MCF 10A (cell line): ENCODE measurements at regions not wholly inside any gene's neighbourhood (a gene's known extent, or its start where the extent isn't known, plus 50 kb on each side); places are given as distances from the start of the nearest gene placed in this dataset.

ENCODE experiments used
- BruUV-seq: library from RNA; stranded (reverse); fragments of 400-500 nt; replicated peaks from 2 replicates; lab custom pipeline; 2021; lab: Mats Ljungman, UMichigan
- CTCF ChIA-PET: fragments of 300-600 bp; sonication (Branson Sonifier 250); formaldehyde crosslinking; extraction: SDS; loops from one replicate; lab custom pipeline; 2021; ENCODE audit warnings: antibody characterized with exemption, inconsistent platforms; lab: Yijun Ruan, JAX
- POLR2A ChIA-PET: fragments of 300-600, 350-650 bp; sonication (Branson Sonifier 250); formaldehyde crosslinking; extraction: SDS; loops from one replicate; lab custom pipeline; 2020; ENCODE audit warnings: antibody characterized with exemption, inconsistent platforms; lab: Yijun Ruan, JAX
- DNase-seq: peaks from one replicate; pipeline ENCODE4 v3.0.0-alpha.2; 2018; ENCODE audit not compliant: unreplicated experiment
- H3K27ac Mint-ChIP-seq: one replicate; pipeline ENCODE4 v1.8.0; 2022; ENCODE audit warnings: mild to moderate bottlenecking, low read depth, mixed read lengths; ENCODE audit not compliant: unreplicated experiment
- H3K27me3 Mint-ChIP-seq: one replicate; pipeline ENCODE4 v1.8.0; 2022; ENCODE audit warnings: mixed read lengths; ENCODE audit not compliant: insufficient read depth, unreplicated experiment
- H3K36me3 Mint-ChIP-seq: one replicate; pipeline ENCODE4 v1.8.0; 2022; ENCODE audit warnings: mild to moderate bottlenecking, moderate library complexity, mixed read lengths; ENCODE audit not compliant: insufficient read depth, unreplicated experiment
- H3K4me1 Mint-ChIP-seq: one replicate; pipeline ENCODE4 v1.8.0; 2022; ENCODE audit warnings: mixed read lengths; ENCODE audit not compliant: insufficient read depth, unreplicated experiment
- H3K4me3 Mint-ChIP-seq: one replicate; pipeline ENCODE4 v1.8.0; 2022; ENCODE audit warnings: mild to moderate bottlenecking, moderate library complexity, mixed read lengths; ENCODE audit not compliant: unreplicated experiment
- H3K9me3 Mint-ChIP-seq: one replicate; pipeline ENCODE4 v1.8.0; 2022; ENCODE audit warnings: mixed read lengths; ENCODE audit not compliant: unreplicated experiment
- intact Hi-C: fragments of 100-400 bp; cut with micrococcal nuclease; formaldehyde crosslinking; loops from 2 replicates; pipeline ENCODE4 v1.14.1; 2022
- TF ChIP-seq, protein P1 (sequence below): fragments of 200-600 bp; IDR thresholded peaks from one replicate; pipeline ENCODE4 v1.8.0; 2022; ENCODE audit warnings: antibody characterized with exemption, mild to moderate bottlenecking; ENCODE audit not compliant: unreplicated experiment

DNA sequence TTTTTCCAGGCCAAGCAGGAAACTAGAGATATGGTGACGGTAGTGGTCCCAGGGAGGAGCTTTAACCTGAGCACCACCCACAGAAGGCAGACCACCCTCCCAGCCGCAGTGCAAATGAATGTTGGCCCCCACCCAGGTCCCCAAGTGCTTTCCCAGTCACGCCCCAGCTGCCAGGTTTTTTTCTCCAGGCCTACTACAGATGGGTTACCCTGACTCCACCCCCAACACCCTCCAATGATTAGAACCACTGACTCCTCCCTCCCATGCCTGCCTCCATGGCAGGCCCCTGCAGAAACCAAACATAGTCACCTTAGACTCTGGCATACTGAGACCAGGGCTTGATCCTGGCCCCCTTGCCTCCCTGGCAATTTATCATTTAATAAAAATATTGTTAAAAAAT is 58.7 kb upstream of the CHST1 start:
- Mint-ChIP-seq H3K4me3 (no peak overlapping the region), H3K27ac (no peak overlapping the region), H3K27me3 (peaks cover 8% of the 10 kb centered on the region), H3K36me3 (no peaks in the 10 kb centered on the region), H3K4me1 (no peaks in the 10 kb centered on the region), H3K9me3 (no peaks in the 10 kb centered on the region)
- intact Hi-C loops: no loop called here
- no peak for DNase-seq
- no TSS peak for BruUV-seq
- ChIA-PET CTCF (interaction anchor here (0.6 to 1.0 kb wide), 2 partner anchors 45 to 69 kb away, joined by 3 to 4 read pairs; no protein-coding TSS in a partner anchor), POLR2A (interaction anchor here (1.5 kb wide), 1 partner anchor 10 kb away, joined by 3 read pairs; no protein-coding TSS in a partner anchor)
- TF ChIP-seq, protein P1, sequence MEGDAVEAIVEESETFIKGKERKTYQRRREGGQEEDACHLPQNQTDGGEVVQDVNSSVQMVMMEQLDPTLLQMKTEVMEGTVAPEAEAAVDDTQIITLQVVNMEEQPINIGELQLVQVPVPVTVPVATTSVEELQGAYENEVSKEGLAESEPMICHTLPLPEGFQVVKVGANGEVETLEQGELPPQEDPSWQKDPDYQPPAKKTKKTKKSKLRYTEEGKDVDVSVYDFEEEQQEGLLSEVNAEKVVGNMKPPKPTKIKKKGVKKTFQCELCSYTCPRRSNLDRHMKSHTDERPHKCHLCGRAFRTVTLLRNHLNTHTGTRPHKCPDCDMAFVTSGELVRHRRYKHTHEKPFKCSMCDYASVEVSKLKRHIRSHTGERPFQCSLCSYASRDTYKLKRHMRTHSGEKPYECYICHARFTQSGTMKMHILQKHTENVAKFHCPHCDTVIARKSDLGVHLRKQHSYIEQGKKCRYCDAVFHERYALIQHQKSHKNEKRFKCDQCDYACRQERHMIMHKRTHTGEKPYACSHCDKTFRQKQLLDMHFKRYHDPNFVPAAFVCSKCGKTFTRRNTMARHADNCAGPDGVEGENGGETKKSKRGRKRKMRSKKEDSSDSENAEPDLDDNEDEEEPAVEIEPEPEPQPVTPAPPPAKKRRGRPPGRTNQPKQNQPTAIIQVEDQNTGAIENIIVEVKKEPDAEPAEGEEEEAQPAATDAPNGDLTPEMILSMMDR: no peak

DNA sequence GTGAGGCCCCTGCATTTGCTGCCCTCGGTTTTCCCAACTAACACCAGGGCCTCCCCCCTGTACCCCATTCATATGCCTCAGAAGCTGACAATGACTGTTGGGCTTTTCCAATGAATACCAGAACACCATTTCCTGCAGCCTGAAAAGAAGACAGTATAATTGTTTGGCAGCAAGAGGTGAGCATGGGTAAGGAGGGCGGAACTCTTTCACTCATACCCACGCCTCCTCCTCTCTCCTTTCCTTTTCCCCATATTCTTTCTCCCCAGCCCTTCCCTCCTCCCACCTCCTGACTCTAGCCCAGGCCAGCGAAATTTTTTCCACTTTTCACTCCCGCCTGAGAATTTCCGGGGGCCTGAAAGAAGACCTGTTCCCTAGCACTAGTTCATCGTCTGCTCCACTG is 58.0 kb upstream of the CHST1 start:
- no TSS peak for BruUV-seq
- Mint-ChIP-seq H3K27me3 (peaks cover 8% of the 10 kb centered on the region), H3K4me1 (no peaks in the 10 kb centered on the region), H3K36me3 (no peaks in the 10 kb centered on the region), H3K4me3 (no peak overlapping the region), H3K9me3 (no peaks in the 10 kb centered on the region), H3K27ac (no peak overlapping the region)
- intact Hi-C loops: no loop called here
- TF ChIP-seq, protein P1: no peak
- ChIA-PET POLR2A (interaction anchor here (1.5 kb wide), 1 partner anchor 10 kb away, joined by 3 read pairs; no protein-coding TSS in a partner anchor), CTCF (interaction anchor here (0.5 to 1.0 kb wide), 2 partner anchors 69 to 1363 kb away, joined by 3 to 4 read pairs; no protein-coding TSS in a partner anchor)
- DNase-seq: no peak

DNA sequence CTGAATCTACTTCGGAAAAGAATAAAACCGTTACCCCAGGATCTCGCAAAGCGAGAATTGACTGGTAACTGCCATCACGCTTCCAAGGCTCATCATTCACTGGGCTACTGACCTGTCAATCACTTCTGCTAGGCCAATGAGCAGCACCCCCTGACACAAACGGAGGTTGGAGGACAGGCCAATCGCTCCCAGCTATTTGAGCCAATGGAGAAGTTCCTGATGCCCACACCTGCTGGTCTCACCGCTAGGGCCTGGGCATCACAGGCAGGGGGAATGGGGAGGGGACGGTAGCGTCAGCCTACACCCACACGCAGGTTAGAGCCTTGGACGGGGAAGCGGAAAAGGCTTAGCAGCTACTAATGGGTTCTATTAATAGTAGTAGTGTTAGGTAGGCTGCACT is 56.7 kb upstream of the CHST1 start:
- peaks cover 4% of the 10 kb centered on the region for H3K27me3 Mint-ChIP-seq
- POLR2A ChIA-PET: no interaction called here
- no peak for DNase-seq
- no peaks in the 10 kb centered on the region for H3K36me3 Mint-ChIP-seq
- H3K9me3 Mint-ChIP-seq: no peaks in the 10 kb centered on the region
- CTCF ChIA-PET: interaction anchor here (0.6 to 1.0 kb wide), 2 partner anchors 30 to 67 kb away, joined by 3 read pairs; no protein-coding TSS in a partner anchor
- no peak overlapping the region for H3K27ac Mint-ChIP-seq
- BruUV-seq: no TSS peak
- H3K4me1 Mint-ChIP-seq: no peaks in the 10 kb centered on the region
- intact Hi-C loops: no loop called here
- no peak overlapping the region for H3K4me3 Mint-ChIP-seq
- TF ChIP-seq, protein P1: no peak

DNA sequence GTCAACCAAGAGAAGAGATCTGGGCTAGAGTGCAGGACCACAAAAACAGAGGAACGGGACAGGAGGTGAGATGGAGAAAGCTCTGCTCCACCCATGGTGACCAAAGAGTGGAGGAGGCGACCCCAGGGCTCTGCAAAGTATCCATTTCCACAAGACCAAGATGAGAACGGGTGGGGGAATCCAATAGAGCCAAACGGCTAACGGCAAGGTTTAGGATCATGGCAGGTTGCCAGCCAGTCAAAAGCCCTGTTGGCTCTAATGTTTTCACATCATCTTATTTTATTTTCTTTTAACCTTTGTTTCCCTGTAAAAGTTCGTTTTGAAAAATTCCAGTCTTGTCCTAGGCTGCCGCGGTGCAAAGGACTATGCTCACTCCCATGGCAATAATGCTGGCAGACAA is 52.1 kb upstream of the CHST1 start:
- TF ChIP-seq, protein P1: no peak
- Mint-ChIP-seq H3K36me3 (no peaks in the 10 kb centered on the region), H3K27me3 (no peaks in the 10 kb centered on the region), H3K4me1 (peaks cover 3% of the 10 kb centered on the region), H3K4me3 (no peak overlapping the region), H3K27ac (no peak overlapping the region), H3K9me3 (no peaks in the 10 kb centered on the region)
- no peak for DNase-seq
- CTCF ChIA-PET: no interaction called here
- POLR2A ChIA-PET: no interaction called here
- BruUV-seq: no TSS peak
- intact Hi-C loops: no loop called here
